Thymus (tissue), 11 donors: ENCODE measurements at regions not wholly inside any gene's neighbourhood (a gene's known extent, or its start where the extent isn't known, plus 50 kb on each side); places are given as distances from the start of the nearest gene placed in this dataset.

Experiments used
- DNase-seq, 9 donors: peaks; one replicate each; pipeline ENCODE4 v3.0.0-alpha.2; 2013; ENCODE audit warnings: low spot score in 9 of 9, low read depth in 6 of 9, missing footprints in 1 of 9
- H3K27ac ChIP-seq, 2 donors: one replicate each; pipeline ENCODE4 v1.5.1; 2013; ENCODE audit warnings: control low read depth in 1 of 2, low read depth in 1 of 2, low read length in 1 of 2, mild to moderate bottlenecking in 1 of 2, moderate library complexity in 1 of 2
- H3K27me3 ChIP-seq, 2 donors: one replicate each; pipeline ENCODE4 v1.5.1; 2013; ENCODE audit warnings: low read length in 1 of 2; ENCODE audit not compliant: control insufficient read depth in 2 of 2, insufficient read depth in 1 of 2
- H3K36me3 ChIP-seq, 2 donors: one replicate each; pipeline ENCODE4 v1.5.1; 2013; ENCODE audit warnings: low read length in 1 of 2, mild to moderate bottlenecking in 1 of 2, moderate library complexity in 1 of 2; ENCODE audit not compliant: control insufficient read depth in 2 of 2, insufficient read depth in 2 of 2
- H3K4me1 ChIP-seq, 2 donors: one replicate each; pipeline ENCODE4 v1.5.1; 2013; ENCODE audit warnings: low read length in 2 of 2; ENCODE audit not compliant: control insufficient read depth in 2 of 2, insufficient read depth in 2 of 2
- H3K4me3 ChIP-seq, 2 donors: one replicate each; pipeline ENCODE4 v1.5.1; 2013; ENCODE audit warnings: low read length in 2 of 2, control low read depth in 1 of 2, mild to moderate bottlenecking in 1 of 2
- H3K9me3 ChIP-seq, 2 donors: one replicate each; pipeline ENCODE4 v1.5.1; 2013; ENCODE audit warnings: low read length in 1 of 2, mild to moderate bottlenecking in 1 of 2; ENCODE audit not compliant: control insufficient read depth in 2 of 2, insufficient read depth in 1 of 2
- WGBS: extraction: QIAGEN DNeasy Blood & Tissue Kit; methylation state at CpG from one replicate; pipeline ENCODE4 v1.1.7; 2013; 5-methylcytosine and 5-hydroxymethylcytosine counted together
- donor health status: healthy.

- H3K4me1 ChIP-seq: no peaks in the 10 kb centered on the region
- H3K36me3 ChIP-seq: no peaks in the 10 kb centered on the region
- no peak overlapping the region for H3K27ac ChIP-seq
- no peak for DNase-seq
- 100% methylated on average over 4 of the region's 4 CpGs for WGBS
- no peaks in the 10 kb centered on the region for H3K9me3 ChIP-seq
- H3K27me3 ChIP-seq: no peaks in the 10 kb centered on the region
- H3K4me3 ChIP-seq: no peak overlapping the region
Observed at GRCh38 chr1:222865718-222866117, 50.9 kb downstream of the DISP1 start.

GRCh38 chr1:222867316-222867715 lies 52.5 kb downstream of the DISP1 start:
- Histone ChIP-seq H3K9me3 (no peaks in the 10 kb centered on the region), H3K27me3 (no peaks in the 10 kb centered on the region), H3K36me3 (no peaks in the 10 kb centered on the region), H3K27ac (no peak overlapping the region), H3K4me3 (no peak overlapping the region), H3K4me1 (no peaks in the 10 kb centered on the region)
- 94% methylated on average over 1 of the region's 1 CpG for WGBS
- no peak for DNase-seq

- DNase-seq: no peak
- no peaks in the 10 kb centered on the region for H3K36me3 ChIP-seq
- no peaks in the 10 kb centered on the region for H3K27me3 ChIP-seq
- H3K9me3 ChIP-seq: no peaks in the 10 kb centered on the region
- H3K4me1 ChIP-seq: no peaks in the 10 kb centered on the region
- no peak overlapping the region for H3K4me3 ChIP-seq
- H3K27ac ChIP-seq: no peak overlapping the region
- 97% methylated on average over 1 of the region's 1 CpG for WGBS
Observed at GRCh38 chr1:222876182-222876581, 61.3 kb downstream of the DISP1 start.

- no peaks in the 10 kb centered on the region for H3K4me1 ChIP-seq
- H3K27ac ChIP-seq: no peak overlapping the region
- H3K36me3 ChIP-seq: no peaks in the 10 kb centered on the region
- H3K4me3 ChIP-seq: no peak overlapping the region
- DNase-seq: no peak
- WGBS: 100% methylated on average over 2 of the region's 2 CpGs
- no peaks in the 10 kb centered on the region for H3K27me3 ChIP-seq
- no peaks in the 10 kb centered on the region for H3K9me3 ChIP-seq
Observed at GRCh38 chr1:222877854-222878253, 63.0 kb downstream of the DISP1 start.

GRCh38 chr1:222880587-222880986 lies 65.7 kb downstream of the DISP1 start:
- H3K4me1 ChIP-seq: no peaks in the 10 kb centered on the region
- H3K27me3 ChIP-seq: no peaks in the 10 kb centered on the region
- 53% methylated on average over 2 of the region's 2 CpGs for WGBS
- no peak for DNase-seq
- no peak overlapping the region for H3K27ac ChIP-seq
- no peak overlapping the region for H3K4me3 ChIP-seq
- no peaks in the 10 kb centered on the region for H3K36me3 ChIP-seq
- H3K9me3 ChIP-seq: no peaks in the 10 kb centered on the region

- WGBS: 80% methylated on average over 4 of the region's 4 CpGs
- Histone ChIP-seq H3K4me1 (peaks cover 0 to 4% of the 10 kb centered on the region in 2 donors), H3K4me3 (no peak overlapping the region), H3K36me3 (no peaks in the 10 kb centered on the region), H3K27ac (no peak overlapping the region), H3K27me3 (no peaks in the 10 kb centered on the region), H3K9me3 (no peaks in the 10 kb centered on the region)
- peak in 7 of 9 donors; percentile 9 to 64 (median 23) for DNase-seq
Observed at GRCh38 chr1:222886194-222886854, 71.5 kb downstream of the DISP1 start.

- no peaks in the 10 kb centered on the region for H3K9me3 ChIP-seq
- no peak overlapping the region for H3K4me3 ChIP-seq
- DNase-seq: no peak
- WGBS: 93% methylated on average over 1 of the region's 1 CpG
- no peaks in the 10 kb centered on the region for H3K36me3 ChIP-seq
- peaks cover 0 to 4% of the 10 kb centered on the region in 2 donors for H3K4me1 ChIP-seq
- no peaks in the 10 kb centered on the region for H3K27me3 ChIP-seq
- peak overlapping the region in 1 of 2 donors; percentile 52 for H3K27ac ChIP-seq
Observed at GRCh38 chr1:222886878-222887351, 72.1 kb downstream of the DISP1 start.

GRCh38 chr1:222889440-222889839 lies 74.6 kb downstream of the DISP1 start:
- Histone ChIP-seq H3K4me1 (peaks cover 0 to 4% of the 10 kb centered on the region in 2 donors), H3K27ac (no peak overlapping the region), H3K27me3 (no peaks in the 10 kb centered on the region), H3K4me3 (no peak overlapping the region), H3K9me3 (peaks cover 0 to 12% of the 10 kb centered on the region in 2 donors), H3K36me3 (no peaks in the 10 kb centered on the region)
- no peak for DNase-seq
- WGBS: 11% methylated on average over 1 of the region's 1 CpG

GRCh38 chr1:222890716-222891115 lies 75.9 kb downstream of the DISP1 start:
- H3K9me3 ChIP-seq: peaks cover 0 to 12% of the 10 kb centered on the region in 2 donors
- H3K27me3 ChIP-seq: no peaks in the 10 kb centered on the region
- DNase-seq: no peak
- no peaks in the 10 kb centered on the region for H3K36me3 ChIP-seq
- WGBS: 97% methylated on average over 2 of the region's 2 CpGs
- no peak overlapping the region for H3K4me3 ChIP-seq
- H3K27ac ChIP-seq: no peak overlapping the region
- H3K4me1 ChIP-seq: peaks cover 0 to 4% of the 10 kb centered on the region in 2 donors
